GM18951 (cell line): ENCODE measurements at regions not wholly inside any gene's neighbourhood (a gene's known extent, or its start where the extent isn't known, plus 50 kb on each side); places are given as distances from the start of the nearest gene placed in this dataset.
"Not testable (repeated sequence)": the region's sequence is repeated elsewhere in the genome, so short reads cannot be mapped to it uniquely, and the experiment has no call there.

Experiments
- POLR2A ChIP-seq: IDR thresholded peaks from 4 replicates; pipeline ENCODE4 v1.6.1; 2011; ENCODE audit warnings: mild to moderate bottlenecking; ENCODE audit not compliant: insufficient read length, insufficient read depth; ENCODE audit errors: extremely low read depth
- in situ Hi-C: fragments of 300-500 bp; cut with MboI; formaldehyde crosslinking; loops from one replicate; pipeline ENCODE4 v1.12.0; 2022; ENCODE audit warnings: low sequenced_read_pairs, mixed read lengths, inconsistent platforms; ENCODE audit not compliant: unreplicated experiment

- in situ Hi-C loops = no loop called here
- no peak for TF ChIP-seq POLR2A
Observed at GRCh38 chr10:36443233-36443632, 682.2 kb upstream of the ANKRD30A start.

- in situ Hi-C loops = no loop called here
Observed at GRCh38 chr10:36441557-36441956, 683.8 kb upstream of the ANKRD30A start.

GRCh38 chr10:36440539-36440938 lies 684.9 kb upstream of the ANKRD30A start:
- in situ Hi-C loops = no loop called here
- no peak for TF ChIP-seq POLR2A

More at GRCh38 chr10:36441557-36441956, 683.8 kb upstream of the ANKRD30A start:
- TF ChIP-seq POLR2A = no peak

- no peak for TF ChIP-seq POLR2A
- in situ Hi-C loops = no loop called here
Observed at GRCh38 chr10:36437367-36437766, 688.0 kb upstream of the ANKRD30A start.

GRCh38 chr10:36428507-36428906 lies 696.9 kb upstream of the ANKRD30A start:
- no peak for TF ChIP-seq POLR2A
- in situ Hi-C loops = no loop called here

GRCh38 chr10:36425131-36425797 lies 700.1 kb upstream of the ANKRD30A start:
- TF ChIP-seq POLR2A = no peak
- in situ Hi-C loops = no loop called here

GRCh38 chr10:36424502-36424901 lies 700.9 kb upstream of the ANKRD30A start:
- TF ChIP-seq POLR2A = no peak
- in situ Hi-C loops = no loop called here

- TF ChIP-seq POLR2A = no peak
- in situ Hi-C loops = no loop called here
Observed at GRCh38 chr10:36423821-36424248, 701.6 kb upstream of the ANKRD30A start.

GRCh38 chr10:36421992-36422391 lies 703.4 kb upstream of the ANKRD30A start:
- in situ Hi-C loops = no loop called here
- no peak for TF ChIP-seq POLR2A

- in situ Hi-C loops = no loop called here
- no peak for TF ChIP-seq POLR2A
Observed at GRCh38 chr10:36416513-36416912, 708.9 kb upstream of the ANKRD30A start.

- in situ Hi-C loops = no loop called here
- TF ChIP-seq POLR2A = no peak
Observed at GRCh38 chr10:36412942-36413341, 712.5 kb upstream of the ANKRD30A start.

- in situ Hi-C loops = not testable (repeated sequence)
Observed at GRCh38 chr10:36400238-36400637, 725.2 kb upstream of the ANKRD30A start.

GRCh38 chr10:36393801-36394200 lies 731.6 kb upstream of the ANKRD30A start:
- in situ Hi-C loops = no loop called here
- TF ChIP-seq POLR2A = no peak

GRCh38 chr10:36391405-36391804 lies 734.0 kb upstream of the ANKRD30A start:
- no peak for TF ChIP-seq POLR2A
- in situ Hi-C loops = no loop called here

GRCh38 chr10:36390221-36390620 lies 735.2 kb upstream of the ANKRD30A start:
- no peak for TF ChIP-seq POLR2A
- in situ Hi-C loops = no loop called here
